ENCODE measurements at regions not wholly inside any gene's neighbourhood (a gene's known extent, or its start where the extent isn't known, plus 50 kb on each side); places are given as distances from the start of the nearest gene placed in this dataset.
A peak's percentile ranks its signal among the peaks of the same experiment; 100 is the strongest.
"Not testable (repeated sequence)": the region's sequence is repeated elsewhere in the genome, so short reads cannot be mapped to it uniquely, and the experiment has no call there.

GRCh38 chr5:89087551-89088318 lies 204.8 kb upstream of the MEF2C start:
- DNase-seq: no peak

GRCh38 chr5:89087128-89087527 lies 204.1 kb upstream of the MEF2C start:
- DNase-seq: no peak

GRCh38 chr5:89086390-89087086 lies 203.6 kb upstream of the MEF2C start:
- no peak for DNase-seq

GRCh38 chr5:89083791-89084190 lies 200.8 kb upstream of the MEF2C start:
- DNase-seq: no peak

- DNase-seq: peak in 1 of 2 experiments; percentile 35
Measured at GRCh38 chr5:89081360-89081759, 198.4 kb upstream of the MEF2C start.

GRCh38 chr5:89080467-89081116 lies 197.6 kb upstream of the MEF2C start:
- DNase-seq: no peak

GRCh38 chr5:89072842-89073672 lies 190.1 kb upstream of the MEF2C start:
- DNase-seq: no peak

GRCh38 chr5:89071941-89072331 lies 189.0 kb upstream of the MEF2C start:
- DNase-seq: no peak

GRCh38 chr5:89071101-89071940 lies 188.3 kb upstream of the MEF2C start:
- DNase-seq: no peak

GRCh38 chr5:89069591-89069990 lies 186.6 kb upstream of the MEF2C start:
- DNase-seq: no peak

- no peak for DNase-seq
Measured at GRCh38 chr5:89067362-89067761, 184.4 kb upstream of the MEF2C start.

GRCh38 chr5:89065919-89066318 lies 182.9 kb upstream of the MEF2C start:
- no peak for DNase-seq

- DNase-seq: no peak
Measured at GRCh38 chr5:89064736-89065135, 181.8 kb upstream of the MEF2C start.

- DNase-seq: no peak
Measured at GRCh38 chr5:89064054-89064453, 181.1 kb upstream of the MEF2C start.

- no peak for DNase-seq
Measured at GRCh38 chr5:89060768-89061167, 177.8 kb upstream of the MEF2C start.

GRCh38 chr5:89059274-89059673 lies 176.3 kb upstream of the MEF2C start:
- DNase-seq: no peak

- DNase-seq: no peak
Measured at GRCh38 chr5:89055695-89056085, 172.7 kb upstream of the MEF2C start.

- DNase-seq: no peak
Measured at GRCh38 chr5:89055015-89055694, 172.2 kb upstream of the MEF2C start.

- no peak for DNase-seq
Measured at GRCh38 chr5:89053547-89053946, 170.6 kb upstream of the MEF2C start.

GRCh38 chr5:89050062-89050461 lies 167.1 kb upstream of the MEF2C start:
- not testable (repeated sequence) for DNase-seq

- DNase-seq: no peak
Measured at GRCh38 chr5:89047571-89047970, 164.6 kb upstream of the MEF2C start.

- DNase-seq: no peak
Measured at GRCh38 chr5:89045216-89045615, 162.2 kb upstream of the MEF2C start.

All from NCI-H526 (cell line).